ENCODE measurements at regions not wholly inside any gene's neighbourhood (a gene's known extent, or its start where the extent isn't known, plus 50 kb on each side); places are given as distances from the start of the nearest gene placed in this dataset.

GRCh38 chr11:71200761-71201160, 51.6 kb downstream of the SHANK2 start:
- TF ChIP-seq HNF4G (IDR thresholded peaks at IDR 0.05), result no peak
- no peak for TF ChIP-seq REST (IDR thresholded peaks at IDR 0.05)
- no peak for TF ChIP-seq RXRA (IDR thresholded peaks at IDR 0.05)
- no peak for TF ChIP-seq CTCF (IDR thresholded peaks at IDR 0.05; ENCODE audit: low read depth, low read length, missing input control)
- TF ChIP-seq EGR1 (IDR thresholded peaks at IDR 0.05; ENCODE audit: low read depth in 2 of 2), result no peak
- no peak for TF ChIP-seq SP1 (IDR thresholded peaks at IDR 0.05)
- TF ChIP-seq RAD21 (IDR thresholded peaks at IDR 0.05), result no peak
- no peak for TF ChIP-seq GABPA (IDR thresholded peaks at IDR 0.05 in 1 of 2, conservative IDR thresholded peaks at IDR 0.05 in 1 of 2)
- TF ChIP-seq ATF3 (IDR thresholded peaks at IDR 0.05), result no peak
- no peak for TF ChIP-seq TAF1 (conservative IDR thresholded peaks at IDR 0.05)
- TF ChIP-seq FOXA1 (IDR thresholded peaks at IDR 0.05), result no peak
- no peak for TF ChIP-seq FOXA2 (IDR thresholded peaks at IDR 0.05)
- TF ChIP-seq HNF4A (conservative IDR thresholded peaks at IDR 0.05), result no peak
- TF ChIP-seq MAX (IDR thresholded peaks at IDR 0.05), result no peak
- TF ChIP-seq ZBTB33 (IDR thresholded peaks at IDR 0.05), result no peak
- no peaks in the 10 kb centered on the region for H3K27me3 ChIP-seq (ENCODE audit: control insufficient read depth in 4 of 4, insufficient read depth in 4 of 4, low read length in 3 of 4)
- no peak overlapping the region for H3K9ac ChIP-seq (ENCODE audit: low read depth in 1 of 2, low read length in 2 of 2)
- WGBS, result 86% methylated on average over 5 of the region's 5 CpGs
- no peak overlapping the region for H3K27ac ChIP-seq (ENCODE audit: low read depth in 1 of 2, low read length in 2 of 2)
- H3K9me3 ChIP-seq (ENCODE audit: control insufficient read depth in 4 of 4, low read length in 3 of 4), result no peaks in the 10 kb centered on the region
- H3K36me3 ChIP-seq (ENCODE audit: control insufficient read depth in 4 of 4, insufficient read depth in 3 of 4, low read depth in 1 of 4, low read length in 3 of 4), result no peaks in the 10 kb centered on the region
- H3K4me3 ChIP-seq (ENCODE audit: low read depth in 1 of 3, low read length in 3 of 3), result no peak overlapping the region
- H3K4me1 ChIP-seq (ENCODE audit: control insufficient read depth in 4 of 4, insufficient read depth in 4 of 4, low read length in 3 of 4), result peaks cover 7 to 34% (median 18%) of the 10 kb centered on the region in 4 donors
- no peak for DNase-seq (ENCODE audit: low spot score)

- Histone ChIP-seq H3K4me1 (ENCODE audit: control insufficient read depth in 4 of 4, insufficient read depth in 4 of 4, low read length in 3 of 4) (peaks cover 7 to 29% (median 15%) of the 10 kb centered on the region in 4 donors), H3K9me3 (ENCODE audit: control insufficient read depth in 4 of 4, low read length in 3 of 4) (no peaks in the 10 kb centered on the region), H3K27me3 (ENCODE audit: control insufficient read depth in 4 of 4, insufficient read depth in 4 of 4, low read length in 3 of 4) (no peaks in the 10 kb centered on the region), H3K4me3 (ENCODE audit: low read depth in 1 of 3, low read length in 3 of 3) (no peak overlapping the region), H3K36me3 (ENCODE audit: control insufficient read depth in 4 of 4, insufficient read depth in 3 of 4, low read depth in 1 of 4, low read length in 3 of 4) (no peaks in the 10 kb centered on the region), H3K27ac (ENCODE audit: low read depth in 1 of 2, low read length in 2 of 2) (no peak overlapping the region), H3K9ac (ENCODE audit: low read depth in 1 of 2, low read length in 2 of 2) (no peak overlapping the region)
- 87% methylated on average over 9 of the region's 9 CpGs for WGBS
- DNase-seq (ENCODE audit: low spot score), result no peak
- TF ChIP-seq TAF1 (conservative IDR thresholded peaks at IDR 0.05) (no peak), ATF3 (IDR thresholded peaks at IDR 0.05) (no peak), HNF4A (conservative IDR thresholded peaks at IDR 0.05) (no peak), HNF4G (IDR thresholded peaks at IDR 0.05) (no peak), FOXA2 (IDR thresholded peaks at IDR 0.05) (no peak), REST (IDR thresholded peaks at IDR 0.05) (no peak), RAD21 (IDR thresholded peaks at IDR 0.05) (no peak), MAX (IDR thresholded peaks at IDR 0.05) (no peak), ZBTB33 (IDR thresholded peaks at IDR 0.05) (no peak), FOXA1 (IDR thresholded peaks at IDR 0.05) (no peak), EGR1 (IDR thresholded peaks at IDR 0.05; ENCODE audit: low read depth in 2 of 2) (no peak), SP1 (IDR thresholded peaks at IDR 0.05) (no peak), NR2F2 (IDR thresholded peaks at IDR 0.05) (no peak)
Observed at GRCh38 chr11:71200172-71200716, 52.1 kb downstream of the SHANK2 start.

Data from liver (tissue), 8 donors.